AG09319 (cell line): ENCODE measurements at regions not wholly inside any gene's neighbourhood (a gene's known extent, or its start where the extent isn't known, plus 50 kb on each side); places are given as distances from the start of the nearest gene placed in this dataset.
"Not testable (repeated sequence)": the region's sequence is repeated elsewhere in the genome, so short reads cannot be mapped to it uniquely, and the experiment has no call there.

Source experiments
- DNase-seq: peaks from one replicate; pipeline ENCODE4 v3.0.0-alpha.2; 2010; ENCODE audit warnings: low read depth; ENCODE audit errors: extremely low read depth
- TF ChIP-seq, protein P1 (sequence below): IDR thresholded peaks from 2 replicates; pipeline ENCODE4 v1.5.1; 2011; ENCODE audit warnings: low read depth, mild to moderate bottlenecking, inconsistent platforms, low read length, moderate library complexity

DNA sequence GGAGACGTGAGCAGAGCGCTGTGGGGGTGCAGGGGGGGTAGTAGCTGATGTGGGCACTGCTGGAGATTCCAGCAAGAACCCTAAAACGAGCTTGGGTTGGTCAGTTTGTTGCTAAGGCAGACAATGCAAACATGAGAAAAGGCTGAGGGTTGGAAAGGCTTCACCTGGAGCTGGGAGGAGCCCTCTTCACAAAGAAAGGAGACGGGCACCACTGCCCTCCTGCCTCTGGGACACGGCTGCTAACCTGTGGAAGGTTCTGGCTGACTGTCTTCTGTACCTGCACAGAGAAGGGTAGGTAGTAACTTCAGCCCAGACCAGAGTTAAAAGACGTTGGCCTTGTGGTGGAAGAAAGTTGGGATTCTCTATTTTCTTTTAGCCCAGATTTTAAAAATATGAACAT lies 108.7 kb downstream of the SUCLA2 start:
- no peak for DNase-seq
- TF ChIP-seq, protein P1, sequence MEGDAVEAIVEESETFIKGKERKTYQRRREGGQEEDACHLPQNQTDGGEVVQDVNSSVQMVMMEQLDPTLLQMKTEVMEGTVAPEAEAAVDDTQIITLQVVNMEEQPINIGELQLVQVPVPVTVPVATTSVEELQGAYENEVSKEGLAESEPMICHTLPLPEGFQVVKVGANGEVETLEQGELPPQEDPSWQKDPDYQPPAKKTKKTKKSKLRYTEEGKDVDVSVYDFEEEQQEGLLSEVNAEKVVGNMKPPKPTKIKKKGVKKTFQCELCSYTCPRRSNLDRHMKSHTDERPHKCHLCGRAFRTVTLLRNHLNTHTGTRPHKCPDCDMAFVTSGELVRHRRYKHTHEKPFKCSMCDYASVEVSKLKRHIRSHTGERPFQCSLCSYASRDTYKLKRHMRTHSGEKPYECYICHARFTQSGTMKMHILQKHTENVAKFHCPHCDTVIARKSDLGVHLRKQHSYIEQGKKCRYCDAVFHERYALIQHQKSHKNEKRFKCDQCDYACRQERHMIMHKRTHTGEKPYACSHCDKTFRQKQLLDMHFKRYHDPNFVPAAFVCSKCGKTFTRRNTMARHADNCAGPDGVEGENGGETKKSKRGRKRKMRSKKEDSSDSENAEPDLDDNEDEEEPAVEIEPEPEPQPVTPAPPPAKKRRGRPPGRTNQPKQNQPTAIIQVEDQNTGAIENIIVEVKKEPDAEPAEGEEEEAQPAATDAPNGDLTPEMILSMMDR: no peak

DNA sequence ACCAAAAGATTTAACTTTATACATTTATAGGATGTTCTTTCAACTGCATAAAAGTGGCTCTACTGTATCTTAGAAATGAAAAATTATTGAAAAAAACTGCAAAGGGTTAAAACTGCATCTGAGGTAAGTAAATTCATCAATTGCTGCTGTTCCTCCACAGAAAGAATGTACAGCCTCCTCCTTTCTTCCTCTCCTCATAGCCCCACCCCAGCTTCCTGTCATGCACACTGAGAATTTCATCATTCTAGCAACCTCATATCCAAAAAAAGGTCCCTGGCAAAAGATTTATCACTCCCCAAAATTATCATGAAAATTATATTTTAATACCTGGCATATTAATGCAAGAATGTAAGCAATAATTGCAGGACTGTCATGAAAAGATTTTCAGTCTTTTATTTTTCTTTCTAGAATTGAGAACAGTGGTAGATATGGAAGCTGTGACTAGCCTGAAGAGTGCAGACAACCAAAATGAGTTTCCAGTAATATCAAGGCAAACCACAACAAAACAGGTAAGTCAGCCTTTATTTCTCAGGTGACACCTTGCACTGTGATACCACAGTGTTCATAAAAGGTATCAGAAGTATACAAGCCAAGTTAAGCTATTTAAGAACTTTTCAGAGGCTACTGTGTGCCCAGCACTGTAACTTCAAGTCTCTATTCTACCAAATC lies 110.8 kb downstream of the SUCLA2 start:
- no peak for DNase-seq
- TF ChIP-seq, protein P1: no peak

GRCh38 chr13:47886314-47886713 lies 114.8 kb downstream of the SUCLA2 start:
- no peak for DNase-seq
- TF ChIP-seq, protein P1: no peak

DNA sequence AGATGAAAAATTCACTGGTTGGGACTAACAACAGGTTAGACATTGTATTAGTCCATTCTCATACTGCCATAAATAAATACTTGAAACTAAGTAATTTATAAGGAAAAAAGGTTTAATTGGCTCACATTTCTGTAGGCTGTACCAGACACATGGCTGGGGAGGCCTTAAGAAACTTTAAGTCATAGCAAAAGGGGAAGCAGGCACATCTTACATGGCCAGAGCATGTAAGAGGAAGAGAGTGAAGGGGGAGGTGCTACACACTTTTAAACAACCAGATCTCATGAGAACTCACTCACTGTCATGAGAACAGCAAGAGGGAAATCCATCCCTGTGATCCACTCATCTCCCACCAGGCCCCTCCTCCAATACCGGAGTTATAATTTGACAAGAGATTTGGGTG lies 125.9 kb downstream of the SUCLA2 start:
- TF ChIP-seq, protein P1: no peak
- no peak for DNase-seq

GRCh38 chr13:47873987-47874386 lies 127.1 kb downstream of the SUCLA2 start:
- not testable (repeated sequence) for DNase-seq

GRCh38 chr13:47873319-47873718 lies 127.8 kb downstream of the SUCLA2 start:
- DNase-seq: not testable (repeated sequence)

GRCh38 chr13:47869776-47870175 lies 131.3 kb downstream of the SUCLA2 start:
- DNase-seq: no peak
- TF ChIP-seq, protein P1: no peak

DNA sequence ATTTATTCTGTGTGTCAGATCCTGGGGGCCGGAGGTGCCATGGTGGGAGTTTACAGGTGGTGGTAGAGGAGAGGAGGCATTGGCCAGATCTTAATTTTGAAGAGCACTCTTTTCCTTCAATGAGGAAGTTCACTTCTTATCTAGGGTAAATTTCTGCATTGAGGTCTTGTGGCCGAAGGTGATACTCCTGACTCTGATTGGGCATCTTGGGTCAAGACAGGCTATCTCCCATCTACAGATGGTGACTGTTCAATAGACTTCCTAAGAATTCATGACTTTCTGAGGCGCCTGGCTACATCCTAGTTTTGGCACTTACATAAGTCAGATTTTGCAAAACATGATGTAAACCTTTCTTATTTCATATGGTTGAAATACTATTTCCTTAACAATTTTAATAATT lies 135.2 kb downstream of the SUCLA2 start:
- TF ChIP-seq, protein P1: no peak
- DNase-seq: no peak

- TF ChIP-seq, protein P1: no peak
- no peak for DNase-seq
Measured at GRCh38 chr13:47862841-47863240, 138.2 kb downstream of the SUCLA2 start.
